HEK293 (cell line): ENCODE measurements at regions not wholly inside any gene's neighbourhood (a gene's known extent, or its start where the extent isn't known, plus 50 kb on each side); places are given as distances from the start of the nearest gene placed in this dataset.

Experiments used
- CTCF ChIA-PET: fragments of 350-600 bp; formaldehyde crosslinking; extraction: SDS; loops from one replicate; lab custom pipeline; 2021; ENCODE audit warnings: antibody characterized with exemption; lab: Yijun Ruan, JAX
- POLR2A ChIA-PET: fragments of 300-600 bp; formaldehyde crosslinking; extraction: SDS; loops from one replicate; lab custom pipeline; 2020; ENCODE audit warnings: antibody characterized with exemption, inconsistent platforms; lab: Yijun Ruan, JAX
- H3K27ac ChIP-seq: fragments of 200-500 bp; sonication (Bioruptor generic); 2 replicates; pipeline ENCODE4 v1.5.1; 2014; ENCODE audit warnings: low read depth, low read length, control low read depth, inconsistent platforms; ENCODE audit errors: extremely low read depth
- H3K36me3 ChIP-seq, 2 experiments: fragments of 200-500 bp in 1 of 2; sonication (Bioruptor generic) in 1 of 2; 1 replicate in 1 of 2; 2 replicates in 1 of 2; pipeline ENCODE4 v1.5.1; 2014 to 2017; ENCODE audit warnings: inconsistent platforms in 2 of 2, low read length in 2 of 2; ENCODE audit not compliant: control insufficient read depth in 2 of 2, insufficient read depth in 1 of 2
- H3K4me1 ChIP-seq: fragments of 200-500 bp; sonication (Bioruptor generic); 2 replicates; pipeline ENCODE4 v1.5.1; 2014; ENCODE audit warnings: mild to moderate bottlenecking, low read length, inconsistent platforms; ENCODE audit not compliant: control insufficient read depth, insufficient read depth
- H3K4me3 ChIP-seq: 2 replicates; pipeline ENCODE4 v1.5.1; 2011; ENCODE audit warnings: low read depth, mild to moderate bottlenecking, control low read depth, low read length, moderate library complexity
- H3K9me3 ChIP-seq: fragments of 200-500 bp; sonication (Bioruptor generic); 2 replicates; pipeline ENCODE4 v1.5.1; 2014; ENCODE audit warnings: low read depth, low read length, inconsistent platforms; ENCODE audit not compliant: control insufficient read depth, insufficient read depth
- BCL6B ChIP-seq: fragments of 450-650 bp; formaldehyde crosslinking; IDR thresholded peaks from 2 replicates; pipeline ENCODE4 v1.5.1; 2017; ENCODE audit warnings: missing biosample characterization, missing genetic modification characterization
- FEZF1 ChIP-seq: fragments of 450-650 bp; formaldehyde crosslinking; IDR thresholded peaks from 2 replicates; pipeline ENCODE4 v1.5.1; 2016; ENCODE audit warnings: missing biosample characterization, missing genetic modification characterization
- GLIS2 ChIP-seq: fragments of 450-650 bp; formaldehyde crosslinking; IDR thresholded peaks from 2 replicates; pipeline ENCODE4 v1.5.1; 2016; ENCODE audit warnings: missing biosample characterization, missing genetic modification characterization
- ZBTB44 ChIP-seq: fragments of 450-650 bp; IDR thresholded peaks from 2 replicates; pipeline ENCODE4 v1.5.1; 2018; ENCODE audit warnings: missing biosample characterization, mild to moderate bottlenecking, missing genetic modification characterization
- ZFHX2 ChIP-seq: fragments of 450-650 bp; formaldehyde crosslinking; conservative IDR thresholded peaks from 2 replicates; pipeline ENCODE4 v1.5.1; 2016; ENCODE audit warnings: missing biosample characterization, missing genetic modification characterization
- ZFP41 ChIP-seq: fragments of 450-650 bp; formaldehyde crosslinking; IDR thresholded peaks from 2 replicates; pipeline ENCODE4 v1.5.1; 2016; ENCODE audit warnings: missing biosample characterization, missing genetic modification characterization, borderline replicate concordance
- ZNF10 ChIP-seq: fragments of 450-650 bp; formaldehyde crosslinking; IDR thresholded peaks from 2 replicates; pipeline ENCODE4 v1.5.1; 2017; ENCODE audit warnings: missing biosample characterization, missing genetic modification characterization
- ZNF112 ChIP-seq: fragments of 450-650 bp; formaldehyde crosslinking; IDR thresholded peaks from 2 replicates; pipeline ENCODE4 v1.5.0; 2017; ENCODE audit warnings: missing biosample characterization, missing genetic modification characterization
- ZNF114 ChIP-seq: fragments of 450-650 bp; formaldehyde crosslinking; IDR thresholded peaks from 2 replicates; pipeline ENCODE4 v1.5.0; 2017; ENCODE audit warnings: missing biosample characterization, missing genetic modification characterization
- ZNF148 ChIP-seq: fragments of 450-650 bp; formaldehyde crosslinking; IDR thresholded peaks from 2 replicates; pipeline ENCODE4 v1.5.0; 2017; ENCODE audit warnings: missing biosample characterization, missing genetic modification characterization, borderline replicate concordance
- ZNF26 ChIP-seq: fragments of 450-650 bp; formaldehyde crosslinking; IDR thresholded peaks from 2 replicates; pipeline ENCODE4 v1.5.1; 2016; ENCODE audit warnings: missing biosample characterization, missing genetic modification characterization
- ZNF335 ChIP-seq: fragments of 450-650 bp; formaldehyde crosslinking; conservative IDR thresholded peaks from 2 replicates; pipeline ENCODE4 v1.5.1; 2016; ENCODE audit warnings: missing biosample characterization, missing genetic modification characterization
- ZNF362 ChIP-seq: fragments of 450-650 bp; formaldehyde crosslinking; IDR thresholded peaks from 2 replicates; pipeline ENCODE4 v1.5.1; 2016; ENCODE audit warnings: missing biosample characterization, missing genetic modification characterization
- ZNF473 ChIP-seq: fragments of 450-650 bp; formaldehyde crosslinking; IDR thresholded peaks from 2 replicates; pipeline ENCODE4 v1.5.1; 2017; ENCODE audit warnings: missing biosample characterization, missing genetic modification characterization
- ZNF514 ChIP-seq: fragments of 450-650 bp; formaldehyde crosslinking; IDR thresholded peaks from 2 replicates; pipeline ENCODE4 v1.5.1; 2016; ENCODE audit warnings: missing biosample characterization, missing genetic modification characterization
- ZNF529 ChIP-seq: fragments of 450-650 bp; formaldehyde crosslinking; IDR thresholded peaks from 2 replicates; pipeline ENCODE4 v1.5.1; 2017; ENCODE audit warnings: missing genetic modification characterization, missing biosample characterization; ENCODE audit not compliant: insufficient replicate concordance
- ZNF549 ChIP-seq: fragments of 450-650 bp; IDR thresholded peaks from 2 replicates; pipeline ENCODE4 v1.5.1; 2018; ENCODE audit warnings: missing biosample characterization, missing genetic modification characterization, mild to moderate bottlenecking, inconsistent platforms, moderate library complexity
- ZNF639 ChIP-seq: fragments of 450-650 bp; formaldehyde crosslinking; IDR thresholded peaks from 2 replicates; pipeline ENCODE4 v1.5.1; 2016; ENCODE audit warnings: missing biosample characterization, missing genetic modification characterization

GRCh38 chr10:36789974-36790373 is 335.4 kb upstream of the ANKRD30A start (continued):
- no peak for TF ChIP-seq GLIS2 (tag by site-specific recombination)
- TF ChIP-seq, all 188 proteins: peak for 0

GRCh38 chr10:36788152-36788551 is 337.2 kb upstream of the ANKRD30A start:
- TF ChIP-seq ZNF639 (tag by site-specific recombination): no peak
- Histone ChIP-seq H3K4me1 (no peaks in the 10 kb centered on the region), H3K4me3 (no peak overlapping the region), H3K9me3 (no peaks in the 10 kb centered on the region), H3K27ac (no peak overlapping the region), H3K36me3 (no peaks in the 10 kb centered on the region)
- CTCF ChIA-PET: interaction anchor here (0.6 to 1.5 kb wide), 2 partner anchors 9 to 1460 kb away, joined by 4 to 8 read pairs; no protein-coding TSS in a partner anchor
- POLR2A ChIA-PET: no interaction called here

- TF ChIP-seq ZNF529 (tag by site-specific recombination) (no peak), ZNF112 (tag by site-specific recombination) (no peak), ZNF514 (tag by site-specific recombination) (no peak), FEZF1 (tag by site-specific recombination) (no peak), ZNF362 (tag by site-specific recombination) (no peak), ZNF26 (no peak), ZNF10 (tag by site-specific recombination) (no peak), ZFHX2 (no peak), ZNF473 (tag by site-specific recombination) (no peak)
- TF ChIP-seq, all 188 proteins: peak for 0
- ChIA-PET POLR2A (no interaction called here), CTCF (no interaction called here)
- no peaks in the 10 kb centered on the region for H3K36me3 ChIP-seq
- H3K27ac ChIP-seq: no peak overlapping the region
- no peaks in the 10 kb centered on the region for H3K4me1 ChIP-seq
- H3K4me3 ChIP-seq: no peak overlapping the region
- no peaks in the 10 kb centered on the region for H3K9me3 ChIP-seq
Measured at GRCh38 chr10:36783400-36783799, 342.0 kb upstream of the ANKRD30A start.

- CTCF ChIA-PET: interaction anchor here (0.5 to 3.9 kb wide), 4 partner anchors 20 to 1145 kb away, joined by 3 to 55 read pairs (median 3); no protein-coding TSS in a partner anchor
- TF ChIP-seq ZNF335 (tag by site-specific recombination): no peak
- TF ChIP-seq BCL6B (tag by site-specific recombination): no peak
- TF ChIP-seq ZNF473 (tag by site-specific recombination): no peak
- TF ChIP-seq ZNF549 (tag by site-specific recombination): no peak
- TF ChIP-seq ZNF148 (tag by site-specific recombination): no peak
- TF ChIP-seq ZNF114 (tag by site-specific recombination): no peak
- no peak for TF ChIP-seq ZFP41 (tag by site-specific recombination)
- TF ChIP-seq ZBTB44 (tag by site-specific recombination): no peak
Measured at GRCh38 chr10:36781570-36781969, 343.8 kb upstream of the ANKRD30A start.

More at GRCh38 chr10:36781570-36781969, 343.8 kb upstream of the ANKRD30A start:
- Histone ChIP-seq H3K36me3 (no peaks in the 10 kb centered on the region), H3K4me1 (no peaks in the 10 kb centered on the region), H3K4me3 (no peak overlapping the region), H3K9me3 (no peaks in the 10 kb centered on the region), H3K27ac (no peak overlapping the region)
- POLR2A ChIA-PET: no interaction called here
